Liver (tissue), 3 donors: ENCODE measurements at regions not wholly inside any gene's neighbourhood (a gene's known extent, or its start where the extent isn't known, plus 50 kb on each side); places are given as distances from the start of the nearest gene placed in this dataset.

Source experiments
- CTCF ChIP-seq: fragments of 150-350 bp; IDR thresholded peaks from 2 replicates; pipeline ENCODE4 v1.5.1; 2017; ENCODE audit warnings: improper control_type of control experiment, low read depth, low read length; ENCODE audit not compliant: missing input control
- GABPA ChIP-seq, 2 donors: IDR thresholded peaks in 1 of 2; conservative IDR thresholded peaks in 1 of 2; 2 replicates each; pipeline ENCODE4 v1.6.1; 2016; ENCODE audit warnings: antibody characterized with exemption in 2 of 2, mild to moderate bottlenecking in 1 of 2, moderate library complexity in 1 of 2
- MAX ChIP-seq: IDR thresholded peaks from 2 replicates; pipeline ENCODE4 v1.6.1; 2016; ENCODE audit warnings: antibody characterized with exemption
- REST ChIP-seq: IDR thresholded peaks from 2 replicates; pipeline ENCODE4 v1.6.1; 2016; ENCODE audit warnings: antibody characterized with exemption, mild to moderate bottlenecking
- donor health status: healthy.
- donor health status: healthy.

- TF ChIP-seq CTCF (no peak), GABPA (IDR thresholded peaks at IDR 0.05 in 1 of 2, conservative IDR thresholded peaks at IDR 0.05 in 1 of 2) (no peak), MAX (no peak), REST (no peak)
These were observed 73.0 kb downstream of the NEUROD6 start for GRCh38 chr7:31267486-31267885.
